ENCODE measurements at regions not wholly inside any gene's neighbourhood (a gene's known extent, or its start where the extent isn't known, plus 50 kb on each side); places are given as distances from the start of the nearest gene placed in this dataset.
"Not testable (repeated sequence)": the region's sequence is repeated elsewhere in the genome, so short reads cannot be mapped to it uniquely, and the experiment has no call there.

DNA sequence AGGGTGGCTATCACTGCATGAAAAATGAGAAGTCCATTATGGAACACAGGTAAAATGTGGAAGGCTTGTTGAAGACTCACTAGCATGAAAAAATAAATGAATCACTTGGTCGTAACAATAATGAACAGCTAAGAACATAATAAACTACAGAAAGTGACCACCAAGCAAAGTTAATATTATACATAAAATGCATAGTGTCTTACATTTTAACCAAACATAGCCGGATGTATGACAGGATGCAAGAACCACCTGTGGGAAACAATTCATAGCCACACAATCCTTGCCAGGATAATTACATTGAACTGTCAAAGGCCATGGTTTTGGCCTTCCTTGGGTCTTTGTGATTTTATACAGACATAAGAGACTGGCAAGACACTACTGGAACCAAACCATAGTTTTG lies 81.9 kb upstream of the ATXN3L start:
- H3K27me3 Mint-ChIP-seq (ENCODE audit: low read depth) = no peaks in the 10 kb centered on the region

DNA sequence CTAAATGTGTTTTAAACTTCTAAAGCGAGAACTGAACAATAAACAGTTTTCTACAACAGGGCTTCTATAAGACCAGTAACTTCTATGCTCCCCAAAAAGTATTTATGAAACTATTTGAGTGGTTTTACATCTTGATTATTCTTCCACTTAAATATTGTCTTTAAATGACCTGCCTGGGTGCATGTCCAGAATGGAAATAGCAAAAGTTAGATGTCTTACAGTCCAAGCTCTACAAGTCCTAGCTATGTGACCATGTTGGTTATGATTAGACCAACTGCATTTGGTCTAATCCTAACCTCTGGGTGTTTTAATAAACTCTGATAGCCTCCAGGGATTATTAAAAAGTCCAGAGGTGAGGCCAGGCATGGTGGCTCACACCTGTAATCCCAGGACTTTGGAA lies 79.0 kb upstream of the ATXN3L start:
- Mint-ChIP-seq H3K4me1 (ENCODE audit: low read depth) (peaks cover 2% of the 10 kb centered on the region), H3K9me3 (no peaks in the 10 kb centered on the region), H3K27ac (no peak overlapping the region), H3K4me3 (no peak overlapping the region), H3K36me3 (ENCODE audit: low read depth) (no peaks in the 10 kb centered on the region), H3K27me3 (ENCODE audit: low read depth) (no peaks in the 10 kb centered on the region)
- no peak for DNase-seq (ENCODE audit: low spot score)

More for the DNA sequence above, 81.9 kb upstream of the ATXN3L start:
- no peaks in the 10 kb centered on the region for H3K36me3 Mint-ChIP-seq (ENCODE audit: low read depth)
- no peaks in the 10 kb centered on the region for H3K4me1 Mint-ChIP-seq (ENCODE audit: low read depth)
- no peak for DNase-seq (ENCODE audit: low spot score)
- H3K27ac Mint-ChIP-seq = no peak overlapping the region
- no peak overlapping the region for H3K4me3 Mint-ChIP-seq
- H3K9me3 Mint-ChIP-seq = no peaks in the 10 kb centered on the region

DNA sequence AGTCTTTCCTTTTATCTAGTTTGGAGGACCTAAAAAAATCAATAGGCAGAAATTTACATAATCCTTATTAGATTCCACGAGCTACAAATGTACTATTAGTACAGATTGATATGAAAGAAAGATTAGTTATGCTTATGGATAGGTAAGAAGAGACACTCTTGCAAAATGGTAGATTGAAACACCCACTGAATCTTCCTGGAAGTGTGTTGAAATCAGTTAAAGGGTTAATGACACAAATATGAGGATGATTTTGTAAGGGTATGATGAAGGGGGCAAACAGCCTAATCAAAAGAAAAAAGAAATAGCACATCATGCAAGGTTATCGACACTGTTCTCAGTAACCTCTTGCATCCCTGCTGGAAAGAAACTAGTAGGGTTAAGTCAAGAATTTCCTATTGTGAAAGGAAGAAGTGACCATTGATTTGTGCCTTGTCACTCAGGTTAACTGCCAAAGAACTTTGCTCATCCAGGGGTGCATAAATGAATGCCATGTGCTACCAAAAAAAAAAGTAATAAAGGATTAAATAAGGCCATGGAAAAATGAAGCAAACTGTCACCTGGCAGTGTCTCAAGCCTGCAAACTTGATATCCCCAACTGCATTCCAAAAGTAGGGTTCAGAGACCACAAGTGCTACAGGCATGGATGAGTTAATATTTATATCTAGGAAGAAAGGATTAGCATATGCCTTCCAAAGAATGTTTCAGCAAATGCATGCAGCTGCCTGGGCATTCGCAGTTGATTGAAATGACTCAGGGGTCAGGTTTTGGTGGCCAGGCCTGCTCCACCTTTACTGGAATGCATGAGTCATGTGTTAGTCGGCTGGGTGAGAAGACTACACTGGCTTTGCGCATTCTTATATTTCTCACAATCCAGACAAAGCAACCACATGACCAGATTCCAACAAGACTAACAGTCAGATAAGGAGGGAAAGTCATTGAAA lies 78.3 kb upstream of the ATXN3L start:
- Mint-ChIP-seq H3K4me1 (ENCODE audit: low read depth) (peaks cover 2% of the 10 kb centered on the region), H3K27me3 (ENCODE audit: low read depth) (no peaks in the 10 kb centered on the region), H3K27ac (no peak overlapping the region), H3K36me3 (ENCODE audit: low read depth) (no peaks in the 10 kb centered on the region), H3K4me3 (no peak overlapping the region), H3K9me3 (no peaks in the 10 kb centered on the region)
- DNase-seq (ENCODE audit: low spot score) = peak; percentile 43

DNA sequence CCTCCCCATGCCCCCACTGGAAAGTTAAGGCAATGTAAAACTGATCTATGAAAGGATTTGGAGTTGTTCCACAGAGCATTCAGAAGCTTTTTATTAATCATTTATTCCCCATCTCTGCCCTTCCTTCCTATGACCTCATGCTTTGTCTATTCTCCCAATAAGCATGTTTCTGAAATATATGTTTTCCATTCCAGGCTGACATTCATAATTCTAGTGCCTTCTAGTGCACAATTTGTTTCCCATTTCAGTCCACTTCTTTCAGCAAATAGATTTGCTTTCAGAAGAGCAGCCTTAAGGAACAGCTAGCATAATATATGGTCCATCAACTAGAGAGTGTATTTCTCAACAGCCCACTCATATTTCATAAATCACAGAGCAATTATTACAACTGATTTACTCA lies 77.1 kb upstream of the ATXN3L start:
- Mint-ChIP-seq H3K36me3 (ENCODE audit: low read depth) (no peaks in the 10 kb centered on the region), H3K4me1 (ENCODE audit: low read depth) (peaks cover 2% of the 10 kb centered on the region), H3K27ac (no peak overlapping the region), H3K9me3 (no peaks in the 10 kb centered on the region), H3K27me3 (ENCODE audit: low read depth) (no peaks in the 10 kb centered on the region), H3K4me3 (no peak overlapping the region)
- no peak for DNase-seq (ENCODE audit: low spot score)

DNA sequence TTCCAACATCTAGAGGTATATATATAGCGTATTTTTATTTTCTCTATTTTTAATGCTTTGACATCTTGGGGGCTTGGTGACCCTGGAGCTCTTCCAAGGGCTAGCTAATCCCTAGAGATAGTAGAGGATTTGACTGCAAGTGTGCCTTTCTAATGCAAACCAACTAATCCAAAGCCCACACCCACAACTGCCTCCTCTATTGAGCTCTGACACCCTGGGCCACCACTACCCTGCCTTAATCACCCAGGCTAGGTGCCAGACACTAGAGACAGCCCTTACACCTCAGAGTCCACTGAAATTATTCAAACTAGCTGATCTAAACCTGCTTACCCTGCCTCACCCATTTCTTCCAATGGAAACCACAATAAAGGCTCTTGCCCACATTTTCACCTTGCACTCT lies 69.6 kb upstream of the ATXN3L start:
- peaks cover 3% of the 10 kb centered on the region for H3K9me3 Mint-ChIP-seq
- no peaks in the 10 kb centered on the region for H3K27me3 Mint-ChIP-seq (ENCODE audit: low read depth)
- no peak overlapping the region for H3K27ac Mint-ChIP-seq
- DNase-seq (ENCODE audit: low spot score) = no peak
- H3K36me3 Mint-ChIP-seq (ENCODE audit: low read depth) = no peaks in the 10 kb centered on the region
- no peak overlapping the region for H3K4me3 Mint-ChIP-seq
- H3K4me1 Mint-ChIP-seq (ENCODE audit: low read depth) = peaks cover 3% of the 10 kb centered on the region

DNA sequence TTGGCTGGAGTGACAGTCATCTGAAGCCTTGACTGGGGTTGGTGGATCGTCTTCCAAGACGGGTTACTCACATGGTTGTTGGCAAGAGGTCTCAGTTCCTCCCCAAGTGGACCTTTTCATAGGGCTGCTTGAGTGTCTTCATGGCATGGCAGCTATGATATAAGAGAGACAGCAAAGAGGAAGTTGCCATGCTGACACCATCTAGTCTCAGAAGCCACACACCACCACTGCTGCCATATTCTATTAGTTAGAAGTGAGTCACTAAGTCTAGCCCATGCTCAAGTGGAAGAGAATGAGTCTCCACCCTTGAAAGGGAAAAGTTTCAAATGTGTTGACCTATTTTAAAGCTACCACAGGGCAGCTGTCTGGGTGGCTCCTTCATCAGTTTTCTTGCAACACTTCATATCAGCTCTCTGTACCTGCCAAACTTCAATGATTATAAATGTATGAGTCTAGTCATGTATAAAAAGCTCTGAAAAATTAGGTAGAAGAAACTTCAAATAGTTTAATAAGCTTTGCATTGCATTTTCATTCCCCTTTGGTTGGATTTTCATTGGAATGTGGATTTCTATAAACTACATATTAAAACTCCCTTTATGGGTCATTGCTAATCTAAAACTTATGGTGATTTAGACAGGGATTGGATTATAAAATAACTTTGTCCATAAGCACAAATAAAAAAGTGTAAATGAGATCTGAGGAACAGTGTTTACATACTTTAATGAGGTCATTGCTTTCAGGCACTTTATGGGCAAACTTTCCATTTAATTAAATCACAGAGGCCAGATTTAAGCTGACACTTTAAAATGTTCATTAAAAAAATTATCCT lies 68.0 kb upstream of the ATXN3L start:
- peak; percentile 6 for DNase-seq (ENCODE audit: low spot score)
- Mint-ChIP-seq H3K4me3 (no peak overlapping the region), H3K27ac (no peak overlapping the region), H3K27me3 (ENCODE audit: low read depth) (no peaks in the 10 kb centered on the region), H3K9me3 (peaks cover 3% of the 10 kb centered on the region), H3K4me1 (ENCODE audit: low read depth) (peaks cover 3% of the 10 kb centered on the region), H3K36me3 (ENCODE audit: low read depth) (no peaks in the 10 kb centered on the region)

DNA sequence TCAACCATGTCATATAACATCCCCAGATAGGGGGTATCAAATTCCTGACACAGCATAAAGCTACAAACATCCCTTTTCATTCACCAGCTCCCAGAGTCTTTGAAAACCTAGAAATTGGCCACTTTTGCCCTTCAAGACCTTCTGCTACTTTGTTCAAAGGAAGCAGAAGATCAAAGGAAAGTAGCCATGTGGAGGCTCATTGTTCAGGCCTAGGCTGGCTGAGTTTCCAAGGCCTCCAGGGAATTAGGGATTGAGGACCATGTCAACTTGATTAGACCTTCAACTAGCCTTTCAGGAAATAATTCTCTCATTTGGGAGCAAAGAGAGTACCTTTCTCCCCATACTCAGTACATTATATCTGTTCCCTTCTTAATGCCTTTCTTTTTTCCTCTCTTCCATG lies 66.8 kb upstream of the ATXN3L start:
- H3K27ac Mint-ChIP-seq = no peak overlapping the region
- no peak for DNase-seq (ENCODE audit: low spot score)
- peaks cover 3% of the 10 kb centered on the region for H3K9me3 Mint-ChIP-seq
- no peaks in the 10 kb centered on the region for H3K27me3 Mint-ChIP-seq (ENCODE audit: low read depth)
- no peak overlapping the region for H3K4me3 Mint-ChIP-seq
- peaks cover 3% of the 10 kb centered on the region for H3K4me1 Mint-ChIP-seq (ENCODE audit: low read depth)
- no peaks in the 10 kb centered on the region for H3K36me3 Mint-ChIP-seq (ENCODE audit: low read depth)

DNA sequence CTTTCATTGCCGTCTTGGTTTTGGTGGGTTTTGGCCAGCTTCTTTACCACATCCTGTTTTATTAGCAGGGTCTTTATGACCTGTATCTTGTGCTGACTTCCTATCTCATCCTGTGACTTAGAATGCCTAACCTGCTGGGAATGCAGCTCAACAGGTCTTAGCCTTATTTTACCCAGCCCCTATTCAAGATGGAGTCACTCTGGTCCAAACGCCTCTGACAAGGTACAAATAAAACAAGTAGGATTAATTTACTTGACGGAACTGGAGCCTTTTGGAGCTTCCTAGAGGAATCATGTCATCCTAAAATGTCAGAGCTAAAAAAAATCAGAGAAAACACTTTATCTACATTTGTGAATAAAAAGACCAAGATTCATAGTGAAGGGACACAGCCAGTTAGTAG lies 66.2 kb upstream of the ATXN3L start:
- H3K27ac Mint-ChIP-seq = no peak overlapping the region

DNA sequence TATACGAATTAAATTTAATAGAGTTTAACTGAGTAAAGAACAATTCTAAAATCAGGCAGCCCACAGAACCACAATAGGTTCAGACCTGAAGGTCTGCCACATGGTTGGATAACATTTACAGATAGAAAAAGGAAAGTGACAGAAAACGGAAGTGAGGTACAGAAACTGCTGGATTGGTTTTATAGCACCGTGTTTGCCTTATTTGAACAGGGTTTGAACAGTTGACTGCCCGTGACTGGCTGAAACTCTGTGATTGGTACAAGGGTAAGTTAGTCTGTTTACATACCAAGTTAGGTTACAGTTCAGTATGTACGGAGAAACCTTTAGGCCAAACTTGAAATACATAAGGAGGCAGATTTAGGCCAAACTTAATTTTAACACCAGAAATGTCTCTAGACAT lies 64.1 kb upstream of the ATXN3L start:
- Mint-ChIP-seq H3K4me1 (ENCODE audit: low read depth) (peaks cover 7% of the 10 kb centered on the region), H3K27me3 (ENCODE audit: low read depth) (no peaks in the 10 kb centered on the region), H3K36me3 (ENCODE audit: low read depth) (no peaks in the 10 kb centered on the region), H3K27ac (no peak overlapping the region), H3K4me3 (no peak overlapping the region), H3K9me3 (no peaks in the 10 kb centered on the region)
- no peak for DNase-seq (ENCODE audit: low spot score)

More for the DNA sequence above, 66.2 kb upstream of the ATXN3L start:
- H3K4me1 Mint-ChIP-seq (ENCODE audit: low read depth) = peaks cover 3% of the 10 kb centered on the region
- no peak for DNase-seq (ENCODE audit: low spot score)
- H3K9me3 Mint-ChIP-seq = peaks cover 3% of the 10 kb centered on the region
- no peaks in the 10 kb centered on the region for H3K36me3 Mint-ChIP-seq (ENCODE audit: low read depth)
- no peaks in the 10 kb centered on the region for H3K27me3 Mint-ChIP-seq (ENCODE audit: low read depth)
- no peak overlapping the region for H3K4me3 Mint-ChIP-seq

DNA sequence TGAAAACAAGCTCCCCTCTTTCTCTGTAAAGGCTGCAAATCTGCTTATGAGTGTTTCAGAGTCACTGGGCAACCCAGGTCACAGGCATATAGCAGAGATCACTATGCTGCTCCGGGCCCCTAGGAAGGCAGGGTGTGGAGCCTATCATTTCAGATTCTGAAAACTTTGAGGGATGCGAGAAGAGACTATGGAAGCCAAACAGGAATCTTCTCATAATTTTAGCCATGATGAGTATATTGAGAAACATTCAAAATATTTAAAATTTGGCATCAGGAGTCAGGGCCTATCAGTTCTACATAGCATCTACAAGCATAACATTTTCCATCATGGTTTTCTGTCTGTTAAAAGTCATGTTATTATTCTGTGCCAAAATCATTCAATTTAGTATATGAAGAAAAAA lies 61.7 kb upstream of the ATXN3L start:
- no peak for DNase-seq (ENCODE audit: low spot score)
- Mint-ChIP-seq H3K4me3 (no peak overlapping the region), H3K36me3 (ENCODE audit: low read depth) (no peaks in the 10 kb centered on the region), H3K4me1 (ENCODE audit: low read depth) (peaks cover 7% of the 10 kb centered on the region), H3K27ac (no peak overlapping the region), H3K27me3 (ENCODE audit: low read depth) (no peaks in the 10 kb centered on the region), H3K9me3 (no peaks in the 10 kb centered on the region)

DNA sequence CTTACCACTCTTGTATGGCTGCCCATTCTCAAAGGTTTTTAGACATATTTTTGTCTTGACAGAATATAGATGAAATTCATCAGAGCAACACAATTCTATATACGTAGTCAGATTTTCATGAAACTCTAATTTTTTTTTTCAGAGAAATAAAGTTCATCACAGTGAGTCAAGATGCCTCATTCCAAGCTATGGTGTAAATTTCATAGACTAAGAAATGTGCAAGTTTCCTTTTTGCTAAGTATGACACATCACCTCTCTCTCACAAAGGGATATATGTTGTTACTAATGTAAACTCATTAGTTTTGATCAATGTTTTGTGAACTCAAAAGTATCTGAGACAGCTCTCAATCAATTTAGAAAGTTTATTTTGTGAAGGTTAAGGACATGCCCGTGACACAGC lies 60.4 kb upstream of the ATXN3L start:
- Mint-ChIP-seq H3K36me3 (ENCODE audit: low read depth) (no peaks in the 10 kb centered on the region), H3K9me3 (no peaks in the 10 kb centered on the region), H3K27me3 (ENCODE audit: low read depth) (no peaks in the 10 kb centered on the region), H3K4me1 (ENCODE audit: low read depth) (peaks cover 7% of the 10 kb centered on the region), H3K4me3 (no peak overlapping the region), H3K27ac (no peak overlapping the region)
- no peak for DNase-seq (ENCODE audit: low spot score)

DNA sequence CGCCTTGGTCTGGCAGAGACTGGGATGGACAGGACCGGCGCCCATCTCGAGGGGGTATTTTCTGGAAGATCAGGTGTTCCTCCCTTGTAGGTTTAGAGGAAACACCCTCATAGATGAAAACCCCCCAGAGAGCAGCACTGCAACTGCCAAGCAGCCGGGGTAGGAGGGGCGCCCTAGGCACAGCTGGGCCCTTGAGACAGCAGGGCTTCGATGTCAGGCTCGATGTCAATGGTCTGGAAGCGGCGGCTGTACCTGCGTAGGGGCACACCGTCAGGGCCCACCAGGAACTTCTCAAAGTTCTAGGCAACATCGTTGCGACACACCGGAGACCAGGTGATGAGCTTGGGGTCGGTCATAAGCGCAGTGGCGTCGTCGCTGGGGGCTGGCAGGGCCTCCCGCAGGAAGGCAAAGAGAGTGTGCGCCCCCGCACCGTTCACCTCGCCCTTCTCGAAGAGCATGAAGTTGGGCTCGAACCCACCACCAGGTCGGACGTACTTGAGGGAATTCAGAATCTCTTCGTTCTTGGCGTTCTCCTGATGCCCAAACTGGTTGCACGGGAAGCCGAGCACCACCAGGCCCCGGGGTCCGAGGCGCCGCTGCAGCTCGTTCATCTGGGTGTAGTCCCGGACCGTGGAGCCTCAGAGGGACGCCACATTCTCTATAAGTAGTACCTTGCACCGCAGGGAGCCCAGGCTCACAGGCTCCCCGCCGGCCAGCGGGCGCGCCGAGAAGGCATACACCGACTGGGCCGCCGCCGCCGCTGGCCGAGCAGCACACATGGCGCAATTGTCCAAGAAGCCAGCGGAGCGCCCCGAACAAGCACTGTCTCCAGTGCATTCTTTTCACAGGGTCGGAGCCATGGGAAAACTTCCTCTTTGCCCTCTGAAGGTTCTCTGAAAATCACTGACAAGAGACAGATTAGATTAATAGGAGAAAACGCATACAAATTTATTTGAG lies 59.0 kb upstream of the ATXN3L start:
- not testable (repeated sequence) for H3K27me3 Mint-ChIP-seq (ENCODE audit: low read depth); H3K27ac Mint-ChIP-seq; H3K36me3 Mint-ChIP-seq (ENCODE audit: low read depth); H3K9me3 Mint-ChIP-seq; H3K4me1 Mint-ChIP-seq (ENCODE audit: low read depth); H3K4me3 Mint-ChIP-seq
- peak; percentile 5 for DNase-seq (ENCODE audit: low spot score)

DNA sequence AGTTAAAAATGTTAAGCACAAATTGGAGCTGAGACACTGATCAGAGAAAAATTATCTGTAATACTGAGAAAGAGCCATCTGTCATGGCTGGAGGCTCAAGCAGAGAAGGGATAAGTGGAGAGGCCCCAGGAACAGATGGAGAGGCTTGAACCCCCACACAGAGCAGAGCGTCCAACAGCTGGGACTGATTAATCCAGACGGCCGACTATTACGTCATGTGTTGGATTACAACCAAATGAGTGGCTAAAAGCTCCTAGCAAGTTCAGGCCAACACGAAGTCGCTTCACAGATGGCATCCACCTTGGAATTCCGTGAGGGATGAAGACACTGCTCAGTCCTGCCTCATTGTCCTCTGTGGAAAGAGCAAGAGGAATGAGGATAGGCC lies 57.7 kb upstream of the ATXN3L start:
- Mint-ChIP-seq H3K9me3 (no peaks in the 10 kb centered on the region), H3K36me3 (ENCODE audit: low read depth) (no peaks in the 10 kb centered on the region), H3K27me3 (ENCODE audit: low read depth) (no peaks in the 10 kb centered on the region), H3K4me3 (no peak overlapping the region), H3K4me1 (ENCODE audit: low read depth) (peaks cover 13% of the 10 kb centered on the region), H3K27ac (no peak overlapping the region)
- no peak for DNase-seq (ENCODE audit: low spot score)

Measured in T-helper 2 cell treated with Interferon-gamma antibody and Interleukin-4, amounts not matched to agents 5 μg/mL and 100 μg/mL, for 36 hours (primary cell).